ENCODE measurements at regions not wholly inside any gene's neighbourhood (a gene's known extent, or its start where the extent isn't known, plus 50 kb on each side); places are given as distances from the start of the nearest gene placed in this dataset.
A peak's percentile ranks its signal among the peaks of the same experiment; 100 is the strongest.

GRCh38 chr2:176536439-176537133, 267.3 kb downstream of the MTX2 start:
- Histone ChIP-seq H3K4me1 (ENCODE audit: insufficient read depth) (no peaks in the 10 kb centered on the region), H3K4me3 (ENCODE audit: low read depth, low read length) (no peak overlapping the region), H3K36me3 (ENCODE audit: insufficient read depth) (no peaks in the 10 kb centered on the region), H3K27ac (ENCODE audit: low read depth) (no peak overlapping the region)
- no peak for DNase-seq (ENCODE audit: extremely low spot score)
- WGBS, result 79% methylated on average over 3 of the region's 3 CpGs

GRCh38 chr2:176537932-176538331, 268.7 kb downstream of the MTX2 start:
- Histone ChIP-seq H3K4me3 (ENCODE audit: low read depth, low read length) (no peak overlapping the region), H3K36me3 (ENCODE audit: insufficient read depth) (no peaks in the 10 kb centered on the region), H3K27ac (ENCODE audit: low read depth) (no peak overlapping the region), H3K4me1 (ENCODE audit: insufficient read depth) (no peaks in the 10 kb centered on the region)
- WGBS, result 79% methylated on average over 3 of the region's 3 CpGs
- DNase-seq (ENCODE audit: extremely low spot score), result no peak

- no peak overlapping the region for H3K4me3 ChIP-seq (ENCODE audit: low read depth, low read length)
- no peak for DNase-seq (ENCODE audit: extremely low spot score)
- H3K36me3 ChIP-seq (ENCODE audit: insufficient read depth), result no peaks in the 10 kb centered on the region
- no peaks in the 10 kb centered on the region for H3K4me1 ChIP-seq (ENCODE audit: insufficient read depth)
- 88% methylated on average over 1 of the region's 1 CpG for WGBS
- no peak overlapping the region for H3K27ac ChIP-seq (ENCODE audit: low read depth)
These were observed 271.8 kb downstream of the MTX2 start for GRCh38 chr2:176540995-176541394.

- H3K4me1 ChIP-seq (ENCODE audit: insufficient read depth), result no peaks in the 10 kb centered on the region
- no peaks in the 10 kb centered on the region for H3K36me3 ChIP-seq (ENCODE audit: insufficient read depth)
- DNase-seq (ENCODE audit: extremely low spot score), result no peak
- WGBS, result 29% methylated on average over 1 of the region's 1 CpG
- no peak overlapping the region for H3K27ac ChIP-seq (ENCODE audit: low read depth)
- H3K4me3 ChIP-seq (ENCODE audit: low read depth, low read length), result no peak overlapping the region
These were observed 273.2 kb downstream of the MTX2 start for GRCh38 chr2:176542476-176542875.

- H3K4me3 ChIP-seq (ENCODE audit: low read depth, low read length), result no peak overlapping the region
- H3K36me3 ChIP-seq (ENCODE audit: insufficient read depth), result no peaks in the 10 kb centered on the region
- H3K4me1 ChIP-seq (ENCODE audit: insufficient read depth), result no peaks in the 10 kb centered on the region
- H3K27ac ChIP-seq (ENCODE audit: low read depth), result no peak overlapping the region
- 93% methylated on average over 4 of the region's 4 CpGs for WGBS
- DNase-seq (ENCODE audit: extremely low spot score), result no peak
These were observed 275.3 kb downstream of the MTX2 start for GRCh38 chr2:176544557-176544956.

GRCh38 chr2:176544991-176545956, 276.0 kb downstream of the MTX2 start:
- no peak for DNase-seq (ENCODE audit: extremely low spot score)

GRCh38 chr2:176546550-176546949, 277.3 kb downstream of the MTX2 start:
- no peak for DNase-seq (ENCODE audit: extremely low spot score)
- no peak overlapping the region for H3K4me3 ChIP-seq (ENCODE audit: low read depth, low read length)
- WGBS, result 85% methylated on average over 4 of the region's 4 CpGs
- H3K4me1 ChIP-seq (ENCODE audit: insufficient read depth), result no peaks in the 10 kb centered on the region
- H3K36me3 ChIP-seq (ENCODE audit: insufficient read depth), result no peaks in the 10 kb centered on the region
- no peak overlapping the region for H3K27ac ChIP-seq (ENCODE audit: low read depth)

More at GRCh38 chr2:176544991-176545956, 276.0 kb downstream of the MTX2 start:
- Histone ChIP-seq H3K36me3 (ENCODE audit: insufficient read depth) (no peaks in the 10 kb centered on the region), H3K4me1 (ENCODE audit: insufficient read depth) (no peaks in the 10 kb centered on the region), H3K4me3 (ENCODE audit: low read depth, low read length) (no peak overlapping the region), H3K27ac (ENCODE audit: low read depth) (no peak overlapping the region)
- 64% methylated on average over 4 of the region's 4 CpGs for WGBS

- Histone ChIP-seq H3K27ac (ENCODE audit: low read depth) (no peak overlapping the region), H3K36me3 (ENCODE audit: insufficient read depth) (no peaks in the 10 kb centered on the region), H3K4me3 (ENCODE audit: low read depth, low read length) (no peak overlapping the region), H3K4me1 (ENCODE audit: insufficient read depth) (no peaks in the 10 kb centered on the region)
- 38% methylated on average over 1 of the region's 1 CpG for WGBS
- no peak for DNase-seq (ENCODE audit: extremely low spot score)
These were observed 283.4 kb downstream of the MTX2 start for GRCh38 chr2:176552501-176553135.

GRCh38 chr2:176553685-176554100, 284.5 kb downstream of the MTX2 start:
- under 1% methylated on average over 16 of the region's 16 CpGs for WGBS
- Histone ChIP-seq H3K36me3 (ENCODE audit: insufficient read depth) (no peaks in the 10 kb centered on the region), H3K4me1 (ENCODE audit: insufficient read depth) (no peaks in the 10 kb centered on the region), H3K27ac (ENCODE audit: low read depth) (no peak overlapping the region), H3K4me3 (ENCODE audit: low read depth, low read length) (peak overlapping the region; percentile 37)
- DNase-seq (ENCODE audit: extremely low spot score), result no peak

- 10% methylated on average over 17 of the region's 17 CpGs for WGBS
- Histone ChIP-seq H3K27ac (ENCODE audit: low read depth) (no peak overlapping the region), H3K4me1 (ENCODE audit: insufficient read depth) (no peaks in the 10 kb centered on the region), H3K4me3 (ENCODE audit: low read depth, low read length) (peak overlapping the region; percentile 37), H3K36me3 (ENCODE audit: insufficient read depth) (no peaks in the 10 kb centered on the region)
- DNase-seq (ENCODE audit: extremely low spot score), result peak; percentile 80
These were observed 285.1 kb downstream of the MTX2 start for GRCh38 chr2:176554101-176555048.

- Histone ChIP-seq H3K36me3 (ENCODE audit: insufficient read depth) (no peaks in the 10 kb centered on the region), H3K4me3 (ENCODE audit: low read depth, low read length) (no peak overlapping the region), H3K27ac (ENCODE audit: low read depth) (no peak overlapping the region), H3K4me1 (ENCODE audit: insufficient read depth) (no peaks in the 10 kb centered on the region)
- no peak for DNase-seq (ENCODE audit: extremely low spot score)
- WGBS, result 73% methylated on average over 5 of the region's 5 CpGs
These were observed 285.9 kb downstream of the MTX2 start for GRCh38 chr2:176555112-176555511.

GRCh38 chr2:176555781-176556180, 286.5 kb downstream of the MTX2 start:
- Histone ChIP-seq H3K36me3 (ENCODE audit: insufficient read depth) (no peaks in the 10 kb centered on the region), H3K4me3 (ENCODE audit: low read depth, low read length) (no peak overlapping the region), H3K27ac (ENCODE audit: low read depth) (no peak overlapping the region), H3K4me1 (ENCODE audit: insufficient read depth) (no peaks in the 10 kb centered on the region)
- no peak for DNase-seq (ENCODE audit: extremely low spot score)
- WGBS, result 59% methylated on average over 13 of the region's 13 CpGs

- no peaks in the 10 kb centered on the region for H3K36me3 ChIP-seq (ENCODE audit: insufficient read depth)
- no peak overlapping the region for H3K4me3 ChIP-seq (ENCODE audit: low read depth, low read length)
- 61% methylated on average over 2 of the region's 2 CpGs for WGBS
- no peak for DNase-seq (ENCODE audit: extremely low spot score)
- H3K27ac ChIP-seq (ENCODE audit: low read depth), result no peak overlapping the region
- no peaks in the 10 kb centered on the region for H3K4me1 ChIP-seq (ENCODE audit: insufficient read depth)
These were observed 287.1 kb downstream of the MTX2 start for GRCh38 chr2:176556373-176556772.

Data from urinary bladder (tissue), 3 donors.